Renal cortex interstitium (tissue), 11 donors: ENCODE measurements at regions not wholly inside any gene's neighbourhood (a gene's known extent, or its start where the extent isn't known, plus 50 kb on each side); places are given as distances from the start of the nearest gene placed in this dataset.

Experiments used
- DNase-seq, 11 donors: peaks; one replicate each; pipeline ENCODE4 v3.0.0-alpha.2; 2013; ENCODE audit warnings: low read depth in 9 of 11, low spot score in 4 of 11; ENCODE audit errors: extremely low read depth in 1 of 11

DNA sequence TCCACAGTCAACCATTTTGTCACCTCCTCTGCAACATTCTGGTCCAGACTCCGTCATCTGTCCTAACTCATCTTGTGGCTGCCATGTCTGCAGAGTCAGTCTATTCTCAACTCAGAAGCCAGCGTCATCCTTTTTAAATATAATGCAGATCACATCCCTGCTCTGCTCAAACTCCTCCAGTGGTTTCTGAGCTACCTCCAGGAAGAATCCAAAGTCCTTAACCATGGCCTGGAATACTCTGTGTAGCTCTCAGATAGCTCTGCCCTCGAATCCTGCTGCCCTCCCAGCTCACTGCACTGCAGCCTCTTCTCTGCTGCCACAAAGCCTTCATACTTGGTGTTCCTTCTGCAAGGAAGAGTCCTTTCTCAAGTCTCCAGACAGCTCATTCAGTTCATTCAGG lies 190.8 kb downstream of the FOXO1 start:
- no peak for DNase-seq

DNA sequence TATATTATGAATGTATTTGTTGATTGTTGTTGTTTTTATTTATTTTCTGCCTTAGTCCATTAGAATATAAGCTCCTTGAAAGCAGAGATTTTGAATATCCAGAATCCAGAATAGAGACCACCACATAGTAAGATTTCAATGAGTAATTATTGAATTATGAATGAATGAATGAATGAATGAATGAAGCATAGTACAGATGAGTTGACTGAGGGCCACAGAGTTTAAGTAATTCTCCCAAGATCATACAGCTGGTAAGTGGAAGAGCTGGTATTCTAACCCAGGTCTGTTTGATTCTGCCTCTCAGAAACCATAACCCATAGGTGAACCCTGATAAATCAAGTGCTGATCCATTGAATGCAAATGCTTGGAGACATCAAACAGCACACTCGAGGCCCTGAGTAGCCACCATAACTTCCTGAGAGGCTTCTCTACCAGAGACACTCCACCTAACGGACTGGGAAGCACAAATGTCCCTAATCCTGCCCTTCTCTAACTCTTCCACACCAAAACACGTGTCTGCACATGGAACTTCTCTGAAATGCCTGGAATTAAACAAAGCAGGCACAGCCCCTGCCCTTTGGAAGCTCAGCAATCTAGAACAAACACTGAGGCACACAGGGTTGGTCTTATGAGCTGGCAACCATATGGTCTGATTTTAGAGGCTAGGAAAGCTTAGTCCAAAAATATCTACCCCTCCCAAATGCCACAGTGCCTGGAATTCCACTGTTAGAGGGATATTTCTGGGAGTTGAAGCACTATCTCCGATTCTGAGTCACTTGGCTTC lies 190.1 kb downstream of the FOXO1 start:
- no peak for DNase-seq

DNA sequence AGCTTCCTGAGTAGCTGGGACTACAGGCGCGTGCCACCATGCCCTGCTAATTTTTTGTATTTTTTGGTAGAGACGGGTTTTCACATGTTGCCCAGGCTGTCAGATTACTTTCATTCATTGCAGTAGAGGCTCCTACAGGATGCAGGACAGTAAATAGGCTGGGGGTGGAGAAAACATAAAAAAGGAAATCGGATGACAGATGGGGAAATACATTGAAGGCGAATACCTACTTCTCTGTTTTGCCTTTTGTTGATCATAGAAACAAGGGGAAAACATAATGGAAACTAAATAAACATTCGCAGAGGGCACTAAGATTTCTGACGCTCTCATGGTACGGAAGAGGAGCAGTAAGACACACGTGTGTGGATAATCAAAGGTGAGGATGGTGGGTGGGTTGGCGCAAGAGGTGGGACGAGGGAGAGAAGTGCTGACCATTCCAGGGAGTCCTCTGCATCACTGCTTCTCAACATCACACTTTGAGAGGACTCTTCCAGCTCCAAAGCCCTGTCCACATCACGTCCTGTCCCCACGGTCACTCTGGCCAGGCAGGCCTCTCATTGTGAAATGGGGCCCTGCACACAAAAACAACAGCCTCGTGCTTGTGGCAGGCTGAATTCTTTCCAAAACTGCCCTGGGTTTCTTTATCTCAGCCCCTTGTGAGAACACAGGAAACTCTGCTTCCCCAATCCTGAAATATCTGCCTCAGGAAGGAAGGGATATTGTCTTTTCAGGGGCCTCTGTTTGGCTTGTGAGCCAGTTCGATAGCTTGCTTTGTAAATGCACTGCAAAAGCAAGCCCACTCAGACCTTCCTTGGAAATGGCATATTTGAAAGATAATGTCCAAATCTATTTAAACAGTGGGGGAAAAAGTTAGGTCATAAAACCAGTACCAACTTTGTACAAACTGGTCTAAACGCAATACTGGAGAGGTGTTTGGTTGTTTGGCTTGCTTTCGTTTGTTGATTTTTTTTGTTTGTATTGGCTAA lies 188.5 kb downstream of the FOXO1 start:
- DNase-seq: no peak

DNA sequence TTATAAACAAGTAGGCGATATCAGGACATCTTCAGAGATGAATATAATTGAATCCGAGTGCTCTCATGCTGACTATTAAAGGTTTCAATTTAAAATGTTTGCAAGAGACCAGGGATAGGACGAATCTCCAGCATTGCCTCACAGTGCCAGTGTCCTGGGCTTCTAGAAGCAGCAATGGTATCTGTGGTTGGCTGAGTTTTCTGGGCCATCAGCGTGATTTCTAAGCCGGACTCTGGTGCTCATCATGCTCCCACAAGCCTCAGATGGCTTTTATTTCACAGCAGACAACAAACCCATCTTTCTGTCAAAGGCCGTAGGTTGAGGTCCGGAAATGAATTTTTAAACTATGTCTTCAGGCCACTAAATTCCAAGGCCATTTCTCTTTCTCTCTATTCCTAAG lies 187.7 kb downstream of the FOXO1 start:
- no peak for DNase-seq

DNA sequence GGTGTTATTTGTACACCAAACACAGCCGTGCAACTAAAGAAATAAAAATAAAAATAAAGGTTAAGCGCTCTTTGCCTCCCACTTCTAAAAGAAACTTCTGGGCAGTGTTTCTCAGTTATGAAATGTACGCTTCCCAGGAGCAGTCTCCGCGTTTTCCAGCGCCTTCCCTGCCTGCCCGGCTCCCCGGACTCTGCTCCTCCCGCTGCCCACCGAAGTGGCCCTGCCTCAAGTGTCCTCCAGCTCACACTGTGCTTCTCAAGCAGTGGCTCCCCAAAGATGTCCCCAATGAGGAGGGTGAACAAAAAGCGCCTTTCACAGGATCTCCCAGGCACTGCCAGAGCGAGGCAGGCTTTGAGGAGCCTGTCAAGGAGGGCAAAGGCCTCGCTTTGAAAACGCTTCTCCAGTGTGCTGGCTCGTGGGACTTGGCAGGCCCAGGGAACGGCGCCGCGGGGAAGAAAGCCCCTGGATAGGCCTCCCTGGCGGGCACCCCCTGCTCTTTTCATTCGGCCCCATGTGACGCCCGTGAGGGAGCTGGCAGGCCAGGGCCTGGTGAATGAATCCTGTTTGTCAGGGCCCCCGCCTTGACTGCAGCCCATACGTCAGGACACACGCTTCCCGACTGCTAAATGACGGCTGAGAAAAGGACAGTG lies 187.1 kb downstream of the FOXO1 start:
- no peak for DNase-seq

DNA sequence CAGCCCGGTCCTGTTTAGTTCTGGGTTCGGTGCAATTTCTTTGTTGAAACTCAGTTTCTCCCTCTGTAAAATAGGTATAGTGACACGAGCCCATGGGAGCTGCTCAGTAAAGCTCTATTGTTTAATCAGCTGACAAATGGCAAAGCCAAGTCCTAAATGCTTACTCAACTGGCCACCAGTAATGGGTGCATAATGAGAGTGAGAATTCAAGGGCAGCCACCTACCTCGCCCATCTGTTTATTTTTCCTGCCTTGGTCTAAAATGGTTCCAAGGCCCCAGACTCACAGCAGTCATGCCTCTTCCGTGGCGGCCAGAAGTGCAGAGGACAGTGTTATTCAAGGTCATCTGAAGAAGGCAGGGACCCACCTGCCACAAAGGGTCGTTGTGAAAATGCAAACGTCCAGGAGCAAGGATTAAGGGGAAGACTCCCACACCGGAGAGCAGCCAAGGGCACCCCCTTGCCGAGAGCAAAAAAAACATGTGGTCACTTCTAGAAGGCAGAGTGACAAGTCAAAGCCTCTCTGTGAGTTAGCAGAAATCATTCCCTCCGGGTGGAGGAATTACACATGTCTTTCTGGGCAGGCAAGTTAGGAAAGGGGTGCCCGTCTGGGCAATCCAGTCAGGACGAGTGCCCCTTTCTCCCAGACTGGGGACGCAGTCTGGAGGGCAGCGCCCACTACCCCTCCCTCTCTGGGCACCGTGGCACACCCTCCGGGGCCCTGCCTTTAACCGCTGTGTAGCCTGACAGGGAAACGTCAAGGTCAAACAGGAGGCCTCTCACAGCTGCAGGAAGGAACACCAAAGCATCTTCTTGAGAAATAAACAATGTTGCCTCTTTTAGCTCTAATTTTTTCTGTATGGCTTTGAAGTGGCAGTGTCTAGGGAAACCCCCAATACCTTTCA lies 186.2 kb downstream of the FOXO1 start:
- DNase-seq: no peak

DNA sequence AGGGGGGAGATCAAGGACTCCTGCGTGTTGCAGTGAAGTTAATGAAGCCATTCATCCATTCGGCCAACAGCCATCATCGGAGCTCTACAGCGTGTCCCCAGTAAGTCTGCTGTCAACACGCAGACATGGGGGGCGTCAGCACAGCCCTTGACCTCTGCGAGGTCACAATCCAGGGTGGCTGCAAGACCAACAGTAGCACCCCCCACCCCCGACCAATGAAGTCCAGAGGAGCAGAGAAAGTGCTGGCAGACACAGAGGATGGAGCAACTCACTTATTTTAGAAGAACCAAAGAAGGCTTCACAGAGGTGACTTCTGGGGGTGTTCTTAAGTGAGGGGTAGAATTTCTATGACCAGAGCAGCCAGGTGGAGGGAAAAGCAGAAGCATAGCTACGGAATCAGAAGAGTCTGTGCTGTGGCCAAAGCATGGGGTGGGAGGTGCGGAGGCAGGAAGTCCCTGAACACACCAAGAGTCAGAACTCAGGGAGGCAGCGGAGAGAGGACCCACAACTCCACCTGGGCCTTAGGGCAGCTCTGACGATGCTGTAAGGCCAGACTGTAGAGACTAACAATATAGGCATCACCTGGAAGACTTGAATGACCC lies 185.4 kb downstream of the FOXO1 start:
- DNase-seq: no peak

DNA sequence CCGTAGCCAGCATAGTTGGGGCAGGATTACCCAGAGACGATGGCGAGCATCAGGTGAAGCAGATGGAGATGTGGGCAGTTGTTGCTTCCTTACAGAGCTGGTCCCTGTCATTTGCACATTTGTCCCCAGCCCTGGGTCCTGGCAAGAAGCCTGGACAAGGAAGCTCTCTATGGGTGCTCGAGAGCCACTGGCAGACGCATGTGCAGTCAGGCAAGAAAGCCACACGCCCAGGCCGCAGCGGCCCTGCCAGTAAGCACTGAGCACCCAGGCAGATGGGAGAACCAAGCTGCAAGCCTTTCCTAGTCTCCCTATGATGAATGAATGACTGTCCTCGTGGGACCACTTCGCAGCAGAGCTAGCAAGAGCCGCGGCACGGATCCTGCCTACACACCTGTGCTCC lies 182.8 kb downstream of the FOXO1 start:
- no peak for DNase-seq

DNA sequence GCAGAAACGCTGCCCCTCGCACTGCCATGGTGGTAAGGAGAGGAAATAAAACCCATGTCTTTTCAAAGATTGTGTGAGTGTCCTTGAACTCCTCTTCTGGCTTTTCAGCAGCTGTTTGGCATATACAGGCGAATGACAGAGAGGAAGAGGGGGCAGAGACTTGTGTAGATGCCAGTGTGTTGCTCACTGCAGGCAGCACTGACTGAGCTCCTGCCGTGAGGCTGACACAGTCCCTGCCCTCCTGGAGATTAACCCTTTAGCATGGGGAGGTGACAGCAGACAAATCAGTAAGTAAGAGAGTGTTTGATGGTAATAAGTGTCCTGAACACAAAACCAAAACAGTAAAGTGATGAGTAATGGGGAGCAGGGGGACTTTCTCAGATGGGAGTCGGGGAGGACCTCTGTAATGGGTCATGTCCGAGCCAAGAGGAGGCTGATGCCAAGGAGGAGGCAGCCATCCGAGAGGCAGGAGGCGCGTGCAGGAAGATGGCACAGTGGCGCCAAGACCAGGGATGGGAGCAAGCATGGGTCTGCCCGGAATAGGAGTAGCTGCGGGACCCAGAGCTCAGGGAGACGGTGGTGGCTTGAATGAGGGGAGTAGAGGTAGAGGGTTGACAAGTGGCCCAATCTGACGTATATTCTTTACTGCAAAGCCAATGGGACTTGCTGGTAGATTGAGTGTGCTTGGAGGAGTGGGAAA lies 182.2 kb downstream of the FOXO1 start:
- no peak for DNase-seq

DNA sequence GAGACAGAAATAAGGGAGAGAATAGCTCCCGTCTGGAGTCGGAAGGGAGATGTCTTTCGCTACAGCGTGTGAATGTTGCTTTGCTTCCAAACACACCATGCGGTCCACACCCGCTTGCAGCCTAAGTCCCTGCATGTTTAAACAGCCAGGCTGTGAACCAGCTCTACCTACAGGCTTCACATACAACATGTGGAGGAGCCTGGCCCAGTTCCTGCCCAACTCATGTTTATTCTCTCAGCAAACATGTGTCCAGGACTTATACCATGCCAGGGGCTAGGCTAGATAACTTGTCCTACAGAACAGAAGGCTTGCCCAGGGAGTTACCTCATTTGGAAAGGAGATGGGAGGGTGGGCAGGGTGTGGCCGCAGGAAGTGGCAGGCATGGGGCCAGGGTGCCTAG lies 181.5 kb downstream of the FOXO1 start:
- DNase-seq: no peak

DNA sequence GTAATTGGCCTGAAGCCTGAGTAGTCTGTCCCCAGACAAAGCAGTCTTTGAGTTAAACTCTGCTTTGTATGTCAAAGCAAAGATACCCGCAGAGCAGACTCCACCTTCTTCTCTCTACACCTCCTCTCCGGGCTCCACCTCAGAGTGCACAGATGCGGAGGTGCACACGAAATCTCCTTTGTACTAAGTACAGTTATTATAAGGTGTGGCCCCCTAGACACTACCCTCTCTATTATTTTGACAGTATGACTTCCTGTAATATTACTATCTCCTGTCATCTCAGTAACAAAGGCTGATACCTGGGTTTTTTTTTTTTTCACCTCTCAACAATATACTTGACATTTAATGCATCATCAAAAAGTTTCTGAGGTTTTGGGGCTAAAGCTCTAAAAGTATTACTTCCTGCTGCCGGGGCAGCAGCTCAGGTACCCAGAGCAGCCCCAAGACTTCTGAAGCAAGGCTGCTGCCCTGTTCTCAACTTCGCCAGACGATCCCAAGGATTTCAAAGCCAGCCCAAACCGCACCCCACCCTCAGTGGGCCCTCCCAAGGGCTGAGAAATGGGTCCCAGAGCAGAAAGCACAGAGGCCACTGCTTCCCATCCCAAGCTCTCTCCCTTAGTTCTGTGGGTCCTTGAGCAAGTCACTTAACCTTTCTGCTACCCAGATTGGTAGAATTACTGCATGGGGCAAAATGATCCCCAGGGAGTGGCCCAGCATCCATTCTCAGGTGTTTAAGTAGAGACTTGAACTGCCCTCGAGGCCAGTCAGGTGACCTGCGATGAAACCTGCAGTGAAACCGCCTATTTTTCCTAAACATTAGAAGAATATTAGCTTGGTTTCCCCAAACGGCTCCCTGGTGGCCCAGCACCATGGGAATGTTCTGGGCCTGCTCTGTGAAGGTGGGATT lies 180.6 kb downstream of the FOXO1 start:
- no peak for DNase-seq

DNA sequence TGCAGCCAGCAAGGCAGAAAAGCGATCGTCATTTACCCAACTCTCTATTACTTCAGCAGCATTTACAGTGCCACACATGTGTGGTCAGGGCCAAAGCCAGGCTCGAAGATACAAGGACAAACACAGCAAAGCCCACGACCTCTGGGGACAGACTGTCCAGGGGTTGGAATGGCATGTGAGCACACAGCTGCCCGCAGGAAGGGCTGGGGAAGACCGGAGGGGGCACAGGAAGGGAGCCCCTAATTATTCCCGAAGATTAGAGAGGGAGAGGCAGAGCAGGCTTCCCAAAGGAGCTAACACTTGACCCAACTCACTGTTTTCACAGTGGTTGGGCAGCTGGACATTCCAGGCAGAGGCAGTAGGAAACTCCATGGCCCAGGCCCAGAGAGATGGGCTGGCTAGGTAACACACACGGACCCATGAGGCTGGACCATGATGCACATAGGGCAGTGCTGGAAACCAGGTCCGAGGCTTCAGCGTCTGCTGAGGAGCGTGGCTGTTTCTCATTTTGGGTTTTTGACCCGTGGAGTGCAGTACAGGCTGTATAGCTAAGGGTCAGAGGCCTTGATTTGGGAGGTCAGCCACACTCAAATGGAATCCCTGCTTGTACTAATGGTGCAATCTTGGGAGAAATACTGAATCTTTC lies 179.8 kb downstream of the FOXO1 start:
- no peak for DNase-seq

DNA sequence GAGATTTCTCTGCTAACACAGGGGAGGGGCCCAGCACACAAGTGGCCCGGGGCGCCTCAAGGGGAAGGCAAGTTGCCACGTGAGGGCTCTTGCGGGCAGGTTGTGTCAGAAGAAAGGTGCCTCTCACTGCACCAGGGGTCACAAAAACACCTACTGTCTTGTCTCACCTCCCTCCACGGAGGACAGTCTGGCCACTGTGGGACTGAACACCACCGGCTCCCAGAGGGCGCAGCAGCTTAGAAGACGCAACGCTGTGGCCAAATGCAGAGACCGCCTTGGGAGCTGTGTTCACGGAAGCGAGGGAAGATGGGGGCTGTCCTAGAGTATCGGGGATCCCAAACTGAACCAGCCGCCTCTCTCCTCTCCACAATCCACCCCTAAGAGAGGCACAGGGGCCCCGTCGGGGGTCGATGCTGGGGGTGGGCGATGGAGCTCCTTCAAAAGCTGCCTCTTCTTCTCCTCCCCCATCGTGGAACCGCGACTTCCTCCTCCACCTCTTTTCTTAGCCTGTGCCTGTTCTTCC lies 177.5 kb downstream of the FOXO1 start:
- DNase-seq: no peak

DNA sequence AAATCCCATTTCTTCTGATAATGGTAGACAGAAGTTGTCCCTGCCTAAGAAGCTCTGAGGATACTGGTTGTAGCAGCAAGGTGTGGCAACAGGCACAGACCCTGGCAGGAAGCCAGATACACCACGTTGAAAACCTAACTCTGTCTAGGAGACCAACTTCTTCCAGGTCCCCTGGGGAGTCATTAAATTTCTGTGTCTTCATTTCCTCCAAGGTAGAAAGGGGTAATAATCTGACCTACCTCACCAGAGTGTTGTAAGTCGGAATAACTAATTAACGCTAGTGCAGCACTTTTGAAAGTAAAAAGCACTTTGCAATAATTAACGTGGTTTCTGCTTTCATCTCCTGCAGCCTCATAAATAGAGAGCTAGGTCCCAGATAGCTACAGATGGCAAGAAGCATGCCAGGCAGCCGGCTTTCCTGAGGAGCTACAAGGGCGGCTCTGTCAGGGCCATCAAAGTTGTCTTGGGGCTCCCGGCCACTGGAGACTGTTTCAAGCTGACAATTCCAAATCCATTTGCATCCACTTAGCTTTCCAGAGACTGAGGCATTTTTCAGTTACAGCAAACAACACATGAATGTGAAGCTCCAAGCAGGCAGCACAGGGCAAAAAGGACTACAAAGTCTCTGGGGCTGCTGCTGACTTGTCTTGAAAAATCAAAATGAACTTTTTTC lies 176.2 kb downstream of the FOXO1 start:
- DNase-seq: no peak

DNA sequence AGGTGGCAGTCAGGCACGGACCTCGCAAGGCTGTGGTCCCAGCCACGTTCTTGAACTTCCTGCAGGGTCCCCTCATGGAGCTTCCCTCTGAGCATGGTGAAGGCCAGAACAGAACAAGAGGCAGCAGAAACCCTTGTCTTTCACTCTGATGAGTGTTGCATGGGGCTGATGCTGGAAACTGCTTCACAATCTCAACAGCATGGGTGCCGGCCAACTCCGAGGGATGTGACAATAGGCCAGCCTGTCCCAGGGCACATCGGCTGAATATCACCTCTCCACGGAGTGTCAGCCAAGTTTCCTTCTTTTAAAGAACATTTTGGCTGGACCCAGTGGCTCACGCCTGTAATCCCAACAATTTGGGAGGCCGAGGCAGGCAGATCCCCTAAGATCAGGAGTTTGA lies 173.9 kb downstream of the FOXO1 start:
- no peak for DNase-seq

DNA sequence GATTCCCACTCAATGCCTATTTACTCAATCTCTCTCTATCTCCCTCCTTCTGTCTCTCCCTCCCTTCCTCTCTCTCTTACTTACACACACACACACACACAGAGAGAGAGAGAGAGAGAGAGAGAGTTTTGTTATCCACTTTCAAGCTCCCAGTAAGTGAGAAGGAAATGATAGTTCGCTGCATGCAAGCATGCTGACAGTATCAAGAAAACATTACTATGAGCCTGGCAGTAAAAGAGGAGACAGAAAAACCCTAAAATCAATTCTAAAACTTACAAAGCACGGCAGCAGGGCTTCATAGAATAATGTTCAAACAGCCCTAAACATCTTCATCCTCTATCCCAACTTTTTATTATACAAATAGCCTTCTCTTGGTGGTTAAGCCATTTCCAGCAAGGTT lies 171.9 kb downstream of the FOXO1 start:
- no peak for DNase-seq
